ENCODE measurements at regions not wholly inside any gene's neighbourhood (a gene's known extent, or its start where the extent isn't known, plus 50 kb on each side); places are given as distances from the start of the nearest gene placed in this dataset.

GRCh38 chr19:29422486-29423085 lies 103.2 kb upstream of the VSTM2B start:
- H3K27me3 ChIP-seq (replicated peaks in 1 of 4; ENCODE audit: control insufficient read depth in 3 of 4, extremely low read depth in 1 of 4, insufficient read depth in 3 of 4, low read length in 3 of 4), result no peaks in the 10 kb centered on the region
- H4K5ac ChIP-seq (ENCODE audit: insufficient read length, low read depth, low read length), result no peak overlapping the region
- peaks cover 13 to 29% of the 10 kb centered on the region in 2 experiments for H3K9me3 ChIP-seq (ENCODE audit: insufficient read depth in 2 of 2, low read depth in 1 of 2, low read length in 1 of 2)
- no peak overlapping the region for H3K27ac ChIP-seq (ENCODE audit: low read depth, low read length)
- no peaks in the 10 kb centered on the region; a peak in 1 of 7 replicates for H3K4me1 ChIP-seq (replicated peaks in 1 of 4; ENCODE audit: control insufficient read depth in 3 of 4, insufficient read depth in 4 of 4, low read length in 3 of 4)
- no peak overlapping the region for H2BK20ac ChIP-seq (ENCODE audit: low read length)
- POLR2A ChIA-PET (ENCODE audit: partially characterized antibody), result no interaction called here
- no peak overlapping the region for H3K56ac ChIP-seq (replicated peaks; ENCODE audit: insufficient read length, low read depth, low read length)
- no peaks in the 10 kb centered on the region for H3K79me1 ChIP-seq (ENCODE audit: low read depth, low read length)
- no peak for DNase-seq (ENCODE audit: low read depth in 1 of 2, low spot score in 2 of 2)
- no peaks in the 10 kb centered on the region for H3K79me2 ChIP-seq (ENCODE audit: control insufficient read depth in 1 of 2, insufficient read depth in 2 of 2, low read length in 2 of 2)
- no peak overlapping the region for H2BK120ac ChIP-seq (replicated peaks; ENCODE audit: low read depth, low read length)
- no peaks in the 10 kb centered on the region for H3K36me3 ChIP-seq (ENCODE audit: control insufficient read depth in 2 of 4, insufficient read depth in 4 of 4, low read length in 3 of 4)
- no peak overlapping the region for H2BK5ac ChIP-seq (ENCODE audit: low read depth, low read length)
- no peak overlapping the region for H4K91ac ChIP-seq (replicated peaks; ENCODE audit: insufficient read length, low read length)
- no peak overlapping the region for H3K4me3 ChIP-seq (ENCODE audit: extremely low read depth in 1 of 4, insufficient read depth in 2 of 4, low read depth in 3 of 4, low read length in 4 of 4)
- WGBS, 2 experiments (ENCODE audit: extremely low coverage in 1 of 2, insufficient coverage in 1 of 2, insufficient read length in 1 of 2, insufficient replicate concordance in 2 of 2, low coverage in 1 of 2, low lambda C conversion rate in 2 of 2, missing lambda C conversion rate in 1 of 2), result 95% methylated on average over 4 of the region's 5 CpGs; no CpG with 5 or more reads in 1 of the 2 experiments
- no peak overlapping the region; the same call in 1 of the 2 replicates for H4K8ac ChIP-seq (ENCODE audit: extremely low read depth, insufficient read depth, low read length)
- no peak overlapping the region for H3K9ac ChIP-seq (replicated peaks in 1 of 4; ENCODE audit: extremely low read depth in 1 of 4, low read depth in 3 of 4, low read length in 3 of 4)
- H4K20me1 ChIP-seq (replicated peaks in 1 of 2; ENCODE audit: control insufficient read depth in 1 of 2, insufficient read depth in 2 of 2, low read length in 2 of 2), result no peaks in the 10 kb centered on the region
- CTCF ChIA-PET (ENCODE audit: partially characterized antibody), result interaction anchor here (1.0 kb wide), 1 partner anchor 32 kb away, joined by 3 read pairs; no protein-coding TSS in a partner anchor
- no peak overlapping the region for H2AK5ac ChIP-seq (ENCODE audit: low read depth, low read length)
- no peak overlapping the region for H3K4ac ChIP-seq (replicated peaks; ENCODE audit: insufficient read length, low read depth, low read length)
- H3K14ac ChIP-seq (ENCODE audit: insufficient read length), result no peak overlapping the region
- no peaks in the 10 kb centered on the region; the same call in 1 of the 2 replicates for H3K23me2 ChIP-seq (ENCODE audit: low read depth, low read length)
- no peak for FAIRE-seq
- no peak overlapping the region for H3K4me2 ChIP-seq (ENCODE audit: insufficient read depth in 1 of 2, low read depth in 2 of 2, low read length in 2 of 2)
- no peak overlapping the region for H2AFZ ChIP-seq (ENCODE audit: low read length)
- H2BK12ac ChIP-seq (ENCODE audit: low read depth, low read length), result no peak overlapping the region
- no peak overlapping the region for H2BK15ac ChIP-seq (ENCODE audit: low read length)
- H3K23ac ChIP-seq (ENCODE audit: insufficient read length), result no peak overlapping the region
- H3K18ac ChIP-seq (ENCODE audit: extremely low read depth, low read length), result no peak overlapping the region
- TF ChIP-seq BCL11A (IDR thresholded peaks at IDR 0.05; ENCODE audit: low read depth in 2 of 2, low read length in 2 of 2), result no peak
- no peak for TF ChIP-seq BACH1 (IDR thresholded peaks at IDR 0.05; ENCODE audit: low read length)
- no peak for TF ChIP-seq NANOG (IDR thresholded peaks at IDR 0.05; ENCODE audit: insufficient read depth, low read depth, low read length, poor library complexity, severe bottlenecking)
- no peak for TF ChIP-seq RFX5 (IDR thresholded peaks at IDR 0.05; ENCODE audit: borderline replicate concordance, low read depth, low read length)
- TF ChIP-seq CHD1 (IDR thresholded peaks at IDR 0.05; ENCODE audit: low read depth, low read length), result no peak
- no peak for TF ChIP-seq EGR1 (IDR thresholded peaks at IDR 0.05; ENCODE audit: borderline replicate concordance, low read depth, low read length)
- TF ChIP-seq SAP30 (IDR thresholded peaks at IDR 0.05; ENCODE audit: insufficient read depth, insufficient replicate concordance, low read length), result no peak
- TF ChIP-seq GTF2F1 (IDR thresholded peaks at IDR 0.05; ENCODE audit: borderline replicate concordance, low read depth, low read length), result no peak
- TF ChIP-seq TAF1 (IDR thresholded peaks at IDR 0.05; ENCODE audit: low read depth, low read length), result no peak
- no peak for TF ChIP-seq TEAD4 (IDR thresholded peaks at IDR 0.05; ENCODE audit: low read depth, low read length)
- TF ChIP-seq RXRA (IDR thresholded peaks at IDR 0.05; ENCODE audit: insufficient read depth, low read depth, low read length), result no peak
- no peak for TF ChIP-seq TBP (IDR thresholded peaks at IDR 0.05; ENCODE audit: low read depth, low read length)
- no peak for TF ChIP-seq JUN (IDR thresholded peaks at IDR 0.05; ENCODE audit: low read depth, low read length)
- TF ChIP-seq POU5F1 (IDR thresholded peaks at IDR 0.05; ENCODE audit: low read depth, low read length), result no peak
- no peak for TF ChIP-seq EP300 (IDR thresholded peaks at IDR 0.05; ENCODE audit: borderline replicate concordance in 1 of 2, low read depth in 2 of 2, low read length in 2 of 2)
